H1 (cell line): ENCODE measurements at regions not wholly inside any gene's neighbourhood (a gene's known extent, or its start where the extent isn't known, plus 50 kb on each side); places are given as distances from the start of the nearest gene placed in this dataset.

Source experiments
- CTCF ChIA-PET: fragments of 300-600 bp; sonication (Branson Sonifier 250); formaldehyde crosslinking; loops from one replicate; lab custom pipeline; 2021; ENCODE audit not compliant: partially characterized antibody; lab: Charles Lee
- POLR2A ChIA-PET: fragments of 300-600 bp; sonication (Branson Sonifier 250); formaldehyde crosslinking; loops from one replicate; lab custom pipeline; 2021; ENCODE audit warnings: inconsistent platforms; ENCODE audit not compliant: partially characterized antibody; lab: Charles Lee
- DNase-seq, 2 experiments: peaks; one replicate each; pipeline versions ENCODE4 v3.0.0 to v3.0.0-alpha.2; 2010 to 2022; ENCODE audit warnings: low spot score in 2 of 2, low read depth in 1 of 2, mixed read lengths in 1 of 2
- FAIRE-seq: peaks from 2 replicates; lab custom pipeline; 2011; peaks lifted over from hg19 to GRCh38; lab: Jason Lieb, UNC
- H2AFZ ChIP-seq: 2 replicates; pipeline ENCODE4 v1.8.1; 2012; ENCODE audit warnings: low read length, inconsistent platforms
- H2AK5ac ChIP-seq: 2 replicates; pipeline ENCODE4 v1.6.1; 2013; ENCODE audit warnings: low read depth, low read length
- H2BK120ac ChIP-seq: replicated peaks from 2 replicates; pipeline ENCODE3; 2013; ENCODE audit warnings: low read depth, low read length, inconsistent platforms
- H2BK12ac ChIP-seq: 2 replicates; pipeline ENCODE4 v1.6.1; 2013; ENCODE audit warnings: low read depth, low read length
- H2BK15ac ChIP-seq: 2 replicates; pipeline ENCODE4 v1.6.1; 2013; ENCODE audit warnings: low read length
- H2BK20ac ChIP-seq: 2 replicates; pipeline ENCODE4 v1.6.1; 2013; ENCODE audit warnings: low read length
- H2BK5ac ChIP-seq: 2 replicates; pipeline ENCODE4 v1.6.1; 2013; ENCODE audit warnings: low read depth, low read length
- H3K14ac ChIP-seq: 2 replicates; pipeline ENCODE4 v1.6.1; 2013; ENCODE audit warnings: inconsistent platforms; ENCODE audit not compliant: insufficient read length
- H3K18ac ChIP-seq: 2 replicates; pipeline ENCODE4 v1.6.1; 2013; ENCODE audit warnings: low read length; ENCODE audit errors: extremely low read depth
- H3K23ac ChIP-seq: 2 replicates; pipeline ENCODE4 v1.6.1; 2013; ENCODE audit warnings: inconsistent platforms; ENCODE audit not compliant: insufficient read length
- H3K23me2 ChIP-seq: 2 replicates; pipeline ENCODE4 v1.6.1; 2013; ENCODE audit warnings: low read depth, low read length
- H3K27ac ChIP-seq: 2 replicates; pipeline ENCODE4 v1.6.1; 2011; ENCODE audit warnings: low read depth, low read length, inconsistent platforms
- H3K27me3 ChIP-seq, 4 experiments: replicated peaks in 1 of 4; 1 replicate in 1 of 4; 2 replicates in 3 of 4; pipeline versions ENCODE4 v1.6.1 to v1.8.1; 2011 to 2013; ENCODE audit warnings: low read length in 3 of 4, mild to moderate bottlenecking in 3 of 4, inconsistent platforms in 2 of 4, mixed read lengths in 2 of 4, moderate library complexity in 1 of 4; ENCODE audit not compliant: control insufficient read depth in 3 of 4, insufficient read depth in 3 of 4; ENCODE audit errors: extremely low read depth in 1 of 4
- H3K36me3 ChIP-seq, 4 experiments: 2 replicates each; pipeline versions ENCODE4 v1.6.1 to v1.8.1; 2011 to 2013; ENCODE audit warnings: mild to moderate bottlenecking in 4 of 4, low read length in 3 of 4, moderate library complexity in 2 of 4, control low read depth in 1 of 4, inconsistent platforms in 1 of 4; ENCODE audit not compliant: insufficient read depth in 4 of 4, control insufficient read depth in 2 of 4
- H3K4ac ChIP-seq: replicated peaks from 2 replicates; pipeline ENCODE3; 2013; ENCODE audit warnings: low read length, low read depth, mixed read lengths, inconsistent platforms; ENCODE audit not compliant: insufficient read length
- H3K4me1 ChIP-seq, 4 experiments: replicated peaks in 1 of 4; 1 replicate in 1 of 4; 2 replicates in 3 of 4; pipeline versions ENCODE4 v1.6.1 to v1.8.1; 2011 to 2013; ENCODE audit warnings: low read length in 3 of 4, inconsistent platforms in 2 of 4, mixed read lengths in 1 of 4; ENCODE audit not compliant: insufficient read depth in 4 of 4, control insufficient read depth in 3 of 4
- H3K4me2 ChIP-seq, 2 experiments: 2 replicates each; pipeline versions ENCODE4 v1.6.1 to v1.8.1; 2011 to 2013; ENCODE audit warnings: low read depth in 2 of 2, low read length in 2 of 2, control low read depth in 1 of 2, inconsistent platforms in 1 of 2, mild to moderate bottlenecking in 1 of 2; ENCODE audit not compliant: insufficient read depth in 1 of 2
- H3K4me3 ChIP-seq, 4 experiments: fragments of 200-600, 300-600 bp in 1 of 4; sonication (generic), shearing (Covaris generic), sonication (Bioruptor Twin) in 1 of 4; 2 replicates each; pipeline versions ENCODE4 v1.5.1 to v1.8.1; 2011 to 2016; ENCODE audit warnings: low read length in 4 of 4, low read depth in 3 of 4, control low read depth in 2 of 4, inconsistent platforms in 2 of 4, mild to moderate bottlenecking in 2 of 4, mixed read lengths in 1 of 4, moderate library complexity in 1 of 4; ENCODE audit not compliant: insufficient read depth in 2 of 4; ENCODE audit errors: extremely low read depth in 1 of 4
- H3K56ac ChIP-seq: replicated peaks from 2 replicates; pipeline ENCODE3; 2013; ENCODE audit warnings: low read depth, mild to moderate bottlenecking, mixed read lengths, low read length, inconsistent platforms; ENCODE audit not compliant: insufficient read length
- H3K79me1 ChIP-seq: 2 replicates; pipeline ENCODE4 v1.6.1; 2013; ENCODE audit warnings: low read depth, low read length, control low read depth
- H3K79me2 ChIP-seq, 2 experiments: 2 replicates each; pipeline versions ENCODE4 v1.6.1 to v1.8.1; 2012 to 2013; ENCODE audit warnings: low read length in 2 of 2, mild to moderate bottlenecking in 2 of 2, inconsistent platforms in 1 of 2; ENCODE audit not compliant: insufficient read depth in 2 of 2, control insufficient read depth in 1 of 2
- H3K9ac ChIP-seq, 4 experiments: replicated peaks in 1 of 4; 1 replicate in 1 of 4; 2 replicates in 3 of 4; pipeline versions ENCODE4 v1.6.1 to v1.8.1; 2011 to 2013; ENCODE audit warnings: low read depth in 3 of 4, low read length in 3 of 4, control low read depth in 2 of 4, mild to moderate bottlenecking in 2 of 4, moderate library complexity in 2 of 4, inconsistent platforms in 1 of 4; ENCODE audit errors: extremely low read depth in 1 of 4
- H3K9me3 ChIP-seq, 2 experiments: 2 replicates each; pipeline versions ENCODE4 v1.6.1 to v1.8.1; 2012 to 2013; ENCODE audit warnings: mild to moderate bottlenecking in 2 of 2, moderate library complexity in 2 of 2, control low read depth in 1 of 2, inconsistent platforms in 1 of 2, low read depth in 1 of 2, low read length in 1 of 2, mixed read lengths in 1 of 2; ENCODE audit not compliant: insufficient read depth in 2 of 2
- H4K20me1 ChIP-seq, 2 experiments: replicated peaks in 1 of 2; 2 replicates each; pipeline versions ENCODE3 to v1.8.1; 2011 to 2013; ENCODE audit warnings: inconsistent platforms in 2 of 2, low read length in 2 of 2, mild to moderate bottlenecking in 1 of 2; ENCODE audit not compliant: insufficient read depth in 2 of 2, control insufficient read depth in 1 of 2
- H4K5ac ChIP-seq: 2 replicates; pipeline ENCODE4 v1.6.1; 2013; ENCODE audit warnings: low read length, low read depth, mixed read lengths, inconsistent platforms; ENCODE audit not compliant: insufficient read length
- H4K8ac ChIP-seq: 2 replicates; pipeline ENCODE4 v1.8.0; 2013; ENCODE audit warnings: mild to moderate bottlenecking, moderate library complexity, low read length, inconsistent platforms; ENCODE audit not compliant: insufficient read depth; ENCODE audit errors: extremely low read depth
- H4K91ac ChIP-seq: replicated peaks from 2 replicates; pipeline ENCODE3; 2013; ENCODE audit warnings: low read length, mixed read lengths, inconsistent platforms; ENCODE audit not compliant: insufficient read length
- ASH2L ChIP-seq: fragments of 200-600, 300-600 bp; sonication (generic); IDR thresholded peaks from one replicate; pipeline ENCODE4 v1.7.1; 2017; ENCODE audit warnings: low read length
- GTF2F1 ChIP-seq: IDR thresholded peaks from 2 replicates; pipeline ENCODE4 v1.6.1; 2012; ENCODE audit warnings: low read depth, low read length, improper control_type of control experiment, borderline replicate concordance
- JUN ChIP-seq: IDR thresholded peaks from 2 replicates; pipeline ENCODE4 v1.6.1; 2011; ENCODE audit warnings: low read depth, mild to moderate bottlenecking, improper control_type of control experiment, low read length
- JUND ChIP-seq: IDR thresholded peaks from 2 replicates; pipeline ENCODE4 v1.6.1; 2011; ENCODE audit warnings: mild to moderate bottlenecking, improper control_type of control experiment, low read length
- KDM1A ChIP-seq: fragments of 200-600, 300-600 bp; sonication (generic); IDR thresholded peaks from 2 replicates; pipeline ENCODE4 v1.7.1; 2016; ENCODE audit warnings: mild to moderate bottlenecking, low read length, borderline replicate concordance
- NANOG ChIP-seq: IDR thresholded peaks from 2 replicates; pipeline ENCODE4 v1.6.1; 2011; ENCODE audit warnings: low read length, low read depth, mild to moderate bottlenecking, inconsistent platforms; ENCODE audit not compliant: insufficient read depth, poor library complexity, severe bottlenecking
- SP4 ChIP-seq: IDR thresholded peaks from 2 replicates; pipeline ENCODE4 v1.6.1; 2012; ENCODE audit warnings: low read length, inconsistent platforms
- WGBS, 2 experiments: shearing (Covaris generic) in 1 of 2; methylation state at CpG; one replicate each; pipeline versions ENCODE4 v1.1.6 to v1.1.7; 2013 to 2015; ENCODE audit warnings: low lambda C conversion rate in 2 of 2, mixed read lengths in 2 of 2, inconsistent platforms in 1 of 2, low coverage in 1 of 2, missing lambda C conversion rate in 1 of 2; ENCODE audit not compliant: insufficient replicate concordance in 2 of 2, insufficient coverage in 1 of 2, insufficient read length in 1 of 2; ENCODE audit errors: extremely low coverage in 1 of 2, missing lambda C conversion rate in 1 of 2; 5-methylcytosine and 5-hydroxymethylcytosine counted together
- TF ChIP-seq, protein P1 (sequence below), 3 experiments: IDR thresholded peaks; 1 replicate in 2 of 3; 2 replicates in 1 of 3; pipeline versions ENCODE4 v1.5.1 to v1.6.1; 2011; ENCODE audit warnings: low read length in 3 of 3, mild to moderate bottlenecking in 3 of 3, inconsistent platforms in 2 of 3, low read depth in 1 of 3, moderate library complexity in 1 of 3; ENCODE audit not compliant: insufficient read depth in 1 of 3; ENCODE audit errors: control extremely low read depth in 1 of 3
- TF ChIP-seq, protein P2 (sequence below): IDR thresholded peaks from 2 replicates; pipeline ENCODE4 v1.6.1; 2012; ENCODE audit warnings: low read length, inconsistent platforms

DNA sequence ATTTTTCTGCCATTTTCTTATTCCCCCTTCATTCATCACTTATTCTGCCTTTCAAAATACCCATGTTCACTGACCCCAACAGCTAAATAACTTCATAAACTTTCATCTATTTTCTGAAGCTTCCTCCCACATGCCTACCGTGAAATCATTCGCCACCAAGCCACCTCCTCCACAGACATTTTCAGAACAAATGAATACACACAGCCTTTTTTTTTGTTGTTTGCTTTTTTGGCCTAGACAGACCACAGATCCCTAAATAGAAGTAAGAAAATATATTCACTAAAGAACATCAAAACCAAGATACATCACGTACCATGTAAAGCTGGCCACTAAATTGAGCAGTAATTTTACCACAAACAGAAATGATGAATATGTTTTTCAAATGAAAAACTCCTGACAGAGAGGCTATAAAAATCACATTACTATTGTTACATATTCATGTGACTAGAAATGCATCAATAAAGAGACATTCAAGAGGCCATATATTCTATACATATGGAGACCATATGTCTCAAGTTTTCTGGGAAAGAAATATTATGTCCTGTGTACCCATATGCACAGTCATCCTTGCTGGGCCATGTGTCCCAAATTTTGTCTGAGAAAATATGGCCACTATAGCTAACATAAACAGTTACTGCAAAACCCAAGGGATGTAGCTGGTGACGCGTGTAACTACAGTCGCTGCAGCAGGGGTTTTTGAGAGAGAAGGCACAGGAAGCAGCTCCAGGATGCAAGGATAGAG is 200.3 kb downstream of the FBXO15 start:
- Histone ChIP-seq H3K23me2 (no peaks in the 10 kb centered on the region), H3K79me1 (no peaks in the 10 kb centered on the region), H2BK20ac (no peak overlapping the region), H3K56ac (no peak overlapping the region), H3K4ac (no peak overlapping the region), H3K4me1 (peaks cover 0 to 2% (median under 1%) of the 10 kb centered on the region in 4 experiments; a peak in 1 of 7 replicates), H3K9me3 (peaks cover 0 to 3% of the 10 kb centered on the region in 2 experiments; a peak in 1 of 4 replicates), H4K91ac (no peak overlapping the region), H3K4me3 (no peak overlapping the region), H2AK5ac (no peak overlapping the region), H2BK12ac (no peak overlapping the region), H3K9ac (no peak overlapping the region), H2BK120ac (no peak overlapping the region), H4K20me1 (no peaks in the 10 kb centered on the region), H3K79me2 (no peaks in the 10 kb centered on the region), H2BK15ac (no peak overlapping the region), H3K14ac (no peak overlapping the region), H3K23ac (no peak overlapping the region), H4K8ac (no peak overlapping the region), H2AFZ (no peak overlapping the region), H4K5ac (no peak overlapping the region), H3K18ac (no peak overlapping the region), H3K4me2 (no peak overlapping the region), H3K36me3 (no peaks in the 10 kb centered on the region), H3K27me3 (no peaks in the 10 kb centered on the region), H2BK5ac (no peak overlapping the region), H3K27ac (no peak overlapping the region)
- ChIA-PET CTCF (interaction anchor here (0.6 to 1.7 kb wide), 6 partner anchors 25 to 210 kb away, joined by 3 to 4 read pairs (median 3); no protein-coding TSS in a partner anchor), POLR2A (no interaction called here)
- WGBS, 2 experiments = 94% methylated on average over 6 of the region's 6 CpGs; no CpG with 5 or more reads in 1 of the 2 experiments
- FAIRE-seq (no peak), DNase-seq (no peak)
- TF ChIP-seq JUND (no peak), JUN (no peak), NANOG (no peak), GTF2F1 (no peak), SP4 (no peak), KDM1A (no peak), ASH2L (no peak)
- TF ChIP-seq, protein P1, sequence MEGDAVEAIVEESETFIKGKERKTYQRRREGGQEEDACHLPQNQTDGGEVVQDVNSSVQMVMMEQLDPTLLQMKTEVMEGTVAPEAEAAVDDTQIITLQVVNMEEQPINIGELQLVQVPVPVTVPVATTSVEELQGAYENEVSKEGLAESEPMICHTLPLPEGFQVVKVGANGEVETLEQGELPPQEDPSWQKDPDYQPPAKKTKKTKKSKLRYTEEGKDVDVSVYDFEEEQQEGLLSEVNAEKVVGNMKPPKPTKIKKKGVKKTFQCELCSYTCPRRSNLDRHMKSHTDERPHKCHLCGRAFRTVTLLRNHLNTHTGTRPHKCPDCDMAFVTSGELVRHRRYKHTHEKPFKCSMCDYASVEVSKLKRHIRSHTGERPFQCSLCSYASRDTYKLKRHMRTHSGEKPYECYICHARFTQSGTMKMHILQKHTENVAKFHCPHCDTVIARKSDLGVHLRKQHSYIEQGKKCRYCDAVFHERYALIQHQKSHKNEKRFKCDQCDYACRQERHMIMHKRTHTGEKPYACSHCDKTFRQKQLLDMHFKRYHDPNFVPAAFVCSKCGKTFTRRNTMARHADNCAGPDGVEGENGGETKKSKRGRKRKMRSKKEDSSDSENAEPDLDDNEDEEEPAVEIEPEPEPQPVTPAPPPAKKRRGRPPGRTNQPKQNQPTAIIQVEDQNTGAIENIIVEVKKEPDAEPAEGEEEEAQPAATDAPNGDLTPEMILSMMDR (IDR thresholded peaks at IDR 0.05; ENCODE audit: control extremely low read depth in 1 of 3, insufficient read depth in 1 of 3, low read depth in 1 of 3, low read length in 3 of 3) = no peak
- TF ChIP-seq, protein P2, sequence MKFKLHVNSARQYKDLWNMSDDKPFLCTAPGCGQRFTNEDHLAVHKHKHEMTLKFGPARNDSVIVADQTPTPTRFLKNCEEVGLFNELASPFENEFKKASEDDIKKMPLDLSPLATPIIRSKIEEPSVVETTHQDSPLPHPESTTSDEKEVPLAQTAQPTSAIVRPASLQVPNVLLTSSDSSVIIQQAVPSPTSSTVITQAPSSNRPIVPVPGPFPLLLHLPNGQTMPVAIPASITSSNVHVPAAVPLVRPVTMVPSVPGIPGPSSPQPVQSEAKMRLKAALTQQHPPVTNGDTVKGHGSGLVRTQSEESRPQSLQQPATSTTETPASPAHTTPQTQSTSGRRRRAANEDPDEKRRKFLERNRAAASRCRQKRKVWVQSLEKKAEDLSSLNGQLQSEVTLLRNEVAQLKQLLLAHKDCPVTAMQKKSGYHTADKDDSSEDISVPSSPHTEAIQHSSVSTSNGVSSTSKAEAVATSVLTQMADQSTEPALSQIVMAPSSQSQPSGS = no peak
